Hindlimb muscle (tissue), 1 donor: ENCODE measurements at regions not wholly inside any gene's neighbourhood (a gene's known extent, or its start where the extent isn't known, plus 50 kb on each side); places are given as distances from the start of the nearest gene placed in this dataset.
"Not testable (repeated sequence)": the region's sequence is repeated elsewhere in the genome, so short reads cannot be mapped to it uniquely, and the experiment has no call there.

Experiments
- DNase-seq: peaks from one replicate; pipeline ENCODE4 v3.0.0-alpha.2; 2013

GRCh38 chr7:81175275-81175940 is 256.6 kb upstream of the SEMA3C start:
- no peak for DNase-seq

DNA sequence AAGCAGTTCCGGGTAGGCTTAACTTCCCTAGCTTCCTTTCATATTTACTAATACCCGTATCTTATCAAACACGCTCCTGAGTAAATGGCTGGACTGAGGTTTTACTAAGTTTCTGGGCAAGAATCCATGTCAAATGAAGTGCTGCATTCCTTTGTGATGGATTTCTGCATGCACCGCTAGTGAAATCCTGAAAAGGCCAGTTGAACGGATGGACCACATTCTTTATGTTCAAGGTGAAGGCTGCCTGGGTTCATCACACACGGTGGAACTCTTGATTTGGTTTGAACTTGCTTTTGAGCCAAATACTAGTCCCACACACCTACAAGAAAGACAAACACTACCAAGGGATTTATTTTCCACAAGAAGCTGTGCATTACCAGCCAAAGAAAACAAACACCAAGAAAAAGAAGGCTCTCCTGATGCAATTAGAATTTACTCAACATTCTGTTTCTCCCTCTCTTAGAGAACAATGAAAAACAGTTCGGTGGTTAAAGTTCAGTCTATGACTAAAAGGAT is 255.0 kb upstream of the SEMA3C start:
- no peak for DNase-seq

DNA sequence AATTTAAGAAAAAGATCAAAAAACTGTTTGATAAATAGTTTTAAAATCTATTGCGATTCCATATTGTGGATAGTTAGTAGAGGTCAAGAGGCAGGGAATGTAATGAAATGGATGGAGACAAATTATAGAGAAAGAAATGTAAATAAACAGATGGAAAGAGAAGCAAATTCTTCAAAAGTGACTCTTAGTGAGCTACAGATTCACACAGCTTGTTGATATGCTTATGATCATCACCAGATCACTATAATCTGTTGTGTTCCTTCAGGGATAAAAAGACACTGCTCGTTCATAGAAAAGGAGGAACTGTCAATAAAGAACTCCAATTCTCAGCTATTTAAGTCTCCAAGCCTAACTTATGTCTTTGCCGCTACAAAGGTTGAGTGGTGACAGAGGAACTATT is 251.4 kb upstream of the SEMA3C start:
- no peak for DNase-seq

DNA sequence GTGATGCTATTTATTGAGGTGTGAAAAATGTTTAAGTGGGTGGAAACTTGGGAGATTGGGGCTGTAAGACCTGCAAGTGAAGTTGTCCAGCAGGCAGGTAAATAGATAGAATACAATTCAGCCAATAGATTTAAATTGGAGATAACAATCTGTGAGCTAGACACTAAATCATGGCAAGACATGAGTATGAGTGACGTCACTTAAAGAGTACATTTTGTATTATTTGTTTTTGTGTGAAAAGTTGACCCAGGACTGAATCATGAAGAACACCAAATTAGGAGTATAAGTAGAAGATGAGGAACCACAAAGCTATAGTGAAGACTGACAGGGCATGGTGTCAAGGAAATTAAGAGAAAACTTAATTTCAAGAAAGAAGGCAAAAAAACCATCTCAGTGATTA is 249.1 kb upstream of the SEMA3C start:
- DNase-seq: no peak

GRCh38 chr7:81165070-81165469 is 246.2 kb upstream of the SEMA3C start:
- no peak for DNase-seq

DNA sequence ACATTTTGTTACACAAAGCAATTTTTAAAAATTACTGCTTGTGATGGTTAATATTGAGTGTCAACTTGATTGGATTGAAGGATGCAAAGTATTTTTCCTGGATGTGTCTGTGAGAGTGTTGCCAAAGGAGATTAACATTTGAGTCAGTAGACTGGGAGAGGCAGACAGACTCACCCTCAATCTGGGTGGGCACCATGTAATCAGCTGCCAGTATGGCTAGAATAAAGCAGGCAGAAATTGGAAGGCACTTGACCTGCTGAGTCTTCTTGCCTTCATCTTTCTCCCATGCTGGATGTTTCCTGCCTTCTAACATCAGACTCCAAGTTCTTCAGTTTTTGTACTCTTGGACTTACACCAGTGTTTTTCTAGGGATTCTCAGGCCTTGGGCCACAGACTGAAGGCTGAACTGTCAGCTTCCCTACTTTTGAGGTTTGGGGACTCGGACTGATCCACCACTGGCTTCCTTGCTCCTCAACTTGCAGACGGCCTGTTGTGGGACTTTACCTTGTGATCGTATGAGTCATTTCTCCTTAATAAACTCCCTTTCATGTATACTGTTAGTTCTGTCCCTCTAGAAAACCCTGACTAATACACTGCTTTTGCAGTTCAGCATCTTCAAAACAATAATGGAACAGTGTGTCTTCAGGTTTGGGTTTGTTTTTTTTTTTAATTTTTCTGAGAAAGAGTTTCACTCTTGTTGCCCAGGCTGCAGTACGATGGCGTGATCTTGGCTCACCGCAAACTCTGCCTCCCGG is 244.1 kb upstream of the SEMA3C start:
- no peak for DNase-seq

DNA sequence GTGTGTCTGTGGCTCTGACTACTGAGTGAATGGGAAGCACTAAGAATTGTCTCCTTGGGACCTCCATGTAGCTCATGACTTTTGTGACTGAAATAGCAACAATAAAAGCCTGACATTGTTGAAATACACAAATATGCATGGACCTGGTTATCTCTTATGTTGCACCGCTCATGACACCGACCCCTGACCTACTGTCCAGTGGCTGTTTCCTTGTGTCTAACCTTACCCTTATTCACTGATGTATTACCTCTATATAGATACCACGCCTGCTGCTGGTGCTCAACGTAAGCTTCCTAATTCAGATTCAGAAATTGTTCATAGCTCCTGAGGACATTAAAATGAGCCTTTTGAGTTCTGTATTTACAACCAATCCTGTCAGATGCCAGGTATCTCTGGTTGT is 243.4 kb upstream of the SEMA3C start:
- DNase-seq: no peak

DNA sequence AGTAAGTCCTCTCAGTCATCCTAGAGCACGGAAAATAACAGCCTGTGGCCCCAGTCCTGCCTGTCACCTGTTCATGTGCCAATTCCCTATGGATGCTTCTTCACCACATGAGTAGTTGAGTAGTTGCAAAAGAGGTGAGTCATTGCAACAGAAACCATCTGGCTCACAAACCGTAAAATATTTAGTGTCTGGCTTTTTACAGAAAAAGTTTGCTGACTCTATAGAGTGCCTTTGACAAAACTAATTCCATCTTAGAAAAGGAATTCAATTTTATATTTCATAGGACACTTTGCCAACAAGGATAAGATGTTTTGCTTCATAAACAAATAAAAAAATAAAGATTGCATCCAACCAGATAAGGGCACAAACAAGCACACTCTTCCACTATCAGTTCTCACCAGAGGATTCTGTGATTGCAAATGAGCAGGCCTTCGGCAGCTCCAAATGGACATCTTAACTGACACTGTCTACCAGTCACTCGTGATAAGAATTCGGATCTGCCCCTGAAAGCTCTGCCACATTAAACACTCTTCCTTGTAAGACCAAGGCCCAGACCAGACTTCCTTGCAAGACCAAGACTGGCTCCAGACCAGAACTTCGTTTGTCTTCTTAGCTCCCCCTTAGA is 242.7 kb upstream of the SEMA3C start:
- no peak for DNase-seq

GRCh38 chr7:81159402-81159801 is 240.6 kb upstream of the SEMA3C start:
- DNase-seq: no peak

DNA sequence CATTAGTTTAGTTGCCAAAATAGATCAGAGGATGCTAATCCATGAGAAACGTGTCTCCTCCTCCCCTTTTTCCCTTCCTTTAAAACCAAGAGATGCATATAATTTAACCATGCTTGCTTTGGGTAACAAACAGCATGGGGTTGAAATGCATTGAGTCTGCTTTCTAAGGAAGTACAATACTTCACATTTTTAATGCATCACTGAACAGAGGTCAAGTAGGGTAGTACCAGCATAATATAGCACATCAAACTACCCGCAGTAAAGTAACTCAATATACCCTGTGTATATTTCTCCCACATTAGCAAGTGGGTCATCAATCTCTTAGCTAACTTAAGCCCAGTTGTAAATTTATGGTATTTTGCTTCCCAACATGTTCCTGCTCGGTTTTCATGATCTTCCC is 239.3 kb upstream of the SEMA3C start:
- DNase-seq: no peak

GRCh38 chr7:81155654-81156373 is 237.0 kb upstream of the SEMA3C start:
- no peak for DNase-seq

DNA sequence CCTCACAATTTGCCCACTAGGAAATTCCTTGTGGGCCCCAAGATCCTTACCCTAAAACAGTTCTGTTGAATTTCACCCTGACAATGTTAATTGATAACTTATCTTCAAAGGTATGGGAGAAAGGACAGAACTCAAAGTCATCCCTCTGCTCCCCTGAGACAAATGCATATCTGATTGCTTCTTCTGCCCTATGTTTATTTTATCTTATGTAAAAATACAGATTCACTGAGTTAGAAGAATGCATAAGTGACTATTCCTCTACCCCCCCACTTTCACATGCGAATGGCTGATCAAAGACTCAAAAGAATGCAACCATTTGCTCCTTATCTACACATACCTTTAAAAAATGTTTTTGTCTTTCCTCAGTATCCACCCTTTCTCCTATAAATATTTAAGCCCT is 235.7 kb upstream of the SEMA3C start:
- no peak for DNase-seq

DNA sequence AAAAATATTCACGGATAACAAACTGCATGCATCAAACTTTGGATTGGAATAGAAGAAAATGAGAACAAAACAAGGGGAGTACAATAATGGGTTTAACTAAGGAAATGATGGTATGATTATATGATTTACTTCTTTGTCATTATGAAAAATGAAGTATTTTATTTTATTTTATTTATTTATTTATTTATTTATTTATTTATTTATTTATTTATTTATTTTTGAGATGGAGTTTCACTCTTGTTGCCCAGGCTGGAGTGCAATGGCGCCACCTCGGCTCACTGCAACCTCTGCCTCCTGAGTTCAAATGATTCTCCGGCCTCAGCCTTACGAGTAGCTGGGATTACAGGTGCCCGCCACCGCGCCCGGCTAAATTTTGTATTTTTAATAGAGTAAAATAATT is 234.1 kb upstream of the SEMA3C start:
- not testable (repeated sequence) for DNase-seq

GRCh38 chr7:81150951-81151361 is 232.1 kb upstream of the SEMA3C start:
- no peak for DNase-seq

DNA sequence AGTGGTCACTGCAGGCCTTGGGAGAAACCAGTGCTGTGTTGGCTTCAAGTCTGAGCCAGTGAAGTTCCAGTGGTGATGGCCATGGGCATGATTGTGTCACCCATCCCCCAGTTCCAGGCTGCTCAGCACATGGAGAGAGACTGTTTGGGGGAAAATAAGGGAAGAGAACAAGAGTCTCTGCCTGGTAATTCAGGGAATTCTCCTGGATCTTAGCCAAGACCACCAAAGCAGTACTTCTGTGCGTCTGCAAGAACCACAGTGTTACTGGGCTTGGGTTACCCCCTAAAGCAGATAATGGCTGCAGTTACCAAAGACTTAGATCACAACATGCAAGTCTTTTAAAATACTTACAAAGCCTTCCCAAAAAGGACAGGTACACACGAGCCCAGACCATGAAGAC is 225.0 kb upstream of the SEMA3C start:
- no peak for DNase-seq

DNA sequence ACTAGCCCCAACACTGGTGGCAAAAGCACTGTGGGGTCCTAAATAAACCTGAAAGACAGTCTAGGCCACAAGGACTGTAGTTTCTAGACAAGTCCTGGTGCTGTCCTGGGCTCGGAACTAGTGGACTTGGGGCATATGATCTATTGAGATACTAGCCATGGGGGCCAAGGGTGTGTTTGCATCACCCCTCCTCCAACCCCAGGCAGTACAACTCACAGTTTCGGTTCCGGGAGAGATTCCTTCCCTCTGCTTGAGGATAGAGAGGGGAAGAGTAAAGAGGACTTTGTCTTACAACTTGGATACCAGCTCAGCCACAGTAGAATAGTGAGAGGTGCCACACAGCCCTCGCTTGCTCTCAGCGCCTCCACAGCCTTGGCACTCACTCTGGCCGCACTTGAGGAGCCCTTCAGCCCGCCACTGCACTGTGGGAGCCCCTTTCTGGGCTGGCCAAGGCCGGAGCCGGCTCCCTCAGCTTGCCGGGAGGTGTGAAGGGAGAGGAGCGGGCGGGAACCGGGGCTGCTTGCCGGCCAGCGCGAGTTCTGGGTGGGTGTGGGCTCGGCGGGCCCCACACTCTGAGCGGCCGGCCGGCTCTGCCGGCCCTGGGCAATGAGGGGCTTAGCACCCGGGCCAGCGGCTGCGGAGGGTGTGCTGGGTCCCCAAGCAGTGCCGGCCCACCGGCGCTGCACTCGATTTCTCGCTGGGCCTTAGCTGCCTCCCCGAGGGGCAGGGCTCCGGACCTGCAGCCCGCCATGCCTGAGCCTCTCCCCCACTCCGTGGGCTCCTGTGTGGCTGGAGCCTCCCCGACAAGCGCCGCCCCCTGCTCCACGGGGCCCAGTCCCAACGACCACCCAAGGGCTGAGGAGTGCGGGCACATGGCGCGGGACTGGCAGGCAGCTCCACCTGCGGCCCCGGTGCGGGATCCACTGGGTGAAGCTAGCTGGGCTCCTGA is 222.7 kb upstream of the SEMA3C start:
- not testable (repeated sequence) for DNase-seq

DNA sequence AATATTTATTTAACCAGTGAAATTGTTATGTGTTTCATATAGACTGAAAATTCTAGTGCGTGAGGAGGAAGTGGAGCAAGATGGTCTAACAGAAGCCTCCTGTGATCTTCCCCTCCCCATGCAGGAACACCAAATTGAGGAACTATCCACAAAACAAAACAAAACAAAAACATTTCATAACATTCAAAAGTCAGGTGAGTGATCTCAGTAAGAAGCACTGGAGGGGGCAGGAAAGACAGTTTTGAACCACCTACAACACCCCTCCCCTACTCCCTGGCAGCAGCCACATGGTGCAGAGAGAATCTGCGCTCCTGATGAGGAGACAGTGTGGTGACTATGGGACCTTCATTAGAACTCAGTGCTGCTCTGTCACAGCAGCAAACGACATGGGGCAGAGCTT is 221.9 kb upstream of the SEMA3C start:
- no peak for DNase-seq

DNA sequence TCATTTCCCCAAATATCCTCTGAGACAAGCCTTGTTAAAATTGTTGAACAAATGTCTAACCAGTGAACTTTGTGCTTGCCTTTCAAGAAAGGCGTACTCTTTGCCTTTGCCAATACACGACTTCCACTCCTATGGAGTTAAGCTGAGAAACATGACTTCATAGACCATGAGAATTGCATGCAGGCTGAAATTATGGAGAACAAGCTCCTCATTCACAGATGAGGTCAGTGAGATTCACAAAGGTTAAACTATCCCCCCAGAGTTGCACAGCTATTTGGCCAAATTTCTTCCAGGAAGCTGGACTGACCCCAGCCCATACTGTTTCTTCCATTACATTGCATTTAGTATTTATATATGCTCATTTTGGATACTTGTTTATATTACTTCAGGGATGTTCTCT is 221.4 kb upstream of the SEMA3C start:
- DNase-seq: peak; percentile 83

DNA sequence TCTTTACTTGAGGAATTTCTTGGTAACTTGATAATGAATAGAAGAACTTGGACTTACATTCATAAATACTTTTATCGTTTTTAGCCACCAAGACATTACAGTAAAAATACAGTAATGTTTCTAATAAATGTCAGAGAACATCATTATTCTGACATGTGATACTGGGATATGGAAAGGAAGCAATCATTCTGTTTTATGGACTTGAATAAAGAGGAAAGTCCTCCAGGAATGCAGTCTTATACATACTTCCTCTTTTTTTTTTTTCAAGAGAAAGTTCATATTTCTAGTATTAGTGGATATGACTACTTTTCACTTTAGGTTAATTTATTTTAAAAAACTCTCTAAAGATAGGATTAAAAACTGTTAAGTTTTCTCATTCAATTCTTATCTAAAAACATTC is 220.0 kb upstream of the SEMA3C start:
- DNase-seq: no peak

- DNase-seq: no peak
Observed at GRCh38 chr7:81135324-81135723, 216.5 kb upstream of the SEMA3C start.

GRCh38 chr7:81128011-81128410 is 209.2 kb upstream of the SEMA3C start:
- DNase-seq: no peak

- DNase-seq: no peak
Observed at GRCh38 chr7:81120803-81121202, 202.0 kb upstream of the SEMA3C start.
